Stimulated activated CD8-positive, alpha-beta memory T cell treated with anti-CD3 and anti-CD28 coated beads, Interleukin-4, amount 100 ng/mL, for 1 hour (primary cell): ENCODE measurements at regions not wholly inside any gene's neighbourhood (a gene's known extent, or its start where the extent isn't known, plus 50 kb on each side); places are given as distances from the start of the nearest gene placed in this dataset.

Experiments
- DNase-seq, 2 donors: peaks; one replicate each; pipeline ENCODE4 v3.0.0-alpha.2; 2020; ENCODE audit warnings: low read depth in 2 of 2, low spot score in 1 of 2

DNA sequence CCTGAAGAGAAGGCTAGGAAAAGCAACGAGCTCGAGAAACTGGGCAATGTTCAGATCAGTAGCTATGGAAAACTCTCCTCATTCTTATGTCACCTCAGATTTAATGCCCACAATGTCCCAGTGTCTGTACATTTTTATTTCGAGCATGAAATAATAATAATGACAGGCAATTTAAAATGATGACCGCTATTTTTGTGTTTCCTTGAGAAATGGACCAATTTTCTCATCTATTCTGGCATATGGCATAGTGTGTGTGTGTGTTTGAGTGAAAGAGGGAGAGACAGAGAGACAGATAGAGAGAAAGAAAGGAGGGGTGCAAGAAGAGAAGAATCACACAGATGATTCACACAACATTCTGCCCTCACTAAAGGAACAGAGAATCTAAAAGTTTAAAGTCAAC lies 119.1 kb upstream of the C1orf21 start:
- DNase-seq = no peak

DNA sequence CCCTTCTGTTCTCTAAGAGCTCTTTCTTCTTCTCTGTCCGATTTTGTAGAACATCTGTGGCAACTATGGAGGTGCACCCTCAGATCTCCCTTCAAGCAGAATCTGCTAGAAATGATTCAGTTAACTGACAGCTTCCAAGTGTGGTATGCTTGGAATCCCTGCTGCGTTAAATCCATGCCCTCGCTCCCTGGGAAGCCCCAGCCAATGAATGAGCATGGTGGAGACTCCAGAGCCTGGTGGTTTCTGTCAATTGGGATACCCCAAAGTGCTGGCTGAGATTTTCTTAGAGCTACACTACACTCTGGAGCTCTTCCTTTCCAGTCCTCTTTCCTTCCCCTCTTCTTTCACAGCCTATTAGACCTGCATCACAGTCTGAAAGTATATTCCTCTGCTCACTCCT lies 116.3 kb upstream of the C1orf21 start:
- DNase-seq = no peak

GRCh38 chr1:184272175-184272866 lies 114.5 kb upstream of the C1orf21 start:
- no peak for DNase-seq

DNA sequence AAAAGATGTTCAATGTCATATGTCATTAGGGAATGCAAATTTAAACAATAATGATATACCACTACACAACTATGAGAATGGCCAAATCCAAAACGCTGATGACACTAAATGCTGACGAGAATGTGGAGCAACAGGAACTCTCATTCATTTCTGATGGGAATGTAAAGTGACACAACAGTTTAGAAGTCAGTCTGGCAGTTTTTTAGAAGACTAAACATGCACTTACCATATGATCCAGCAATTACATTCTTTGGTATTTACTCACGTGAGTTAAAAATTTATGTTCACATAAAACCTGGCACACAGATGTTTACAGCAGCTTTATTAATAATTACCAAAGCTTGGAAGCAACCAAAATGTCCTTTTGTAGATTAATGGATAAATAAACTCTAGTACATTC lies 110.4 kb upstream of the C1orf21 start:
- no peak for DNase-seq

DNA sequence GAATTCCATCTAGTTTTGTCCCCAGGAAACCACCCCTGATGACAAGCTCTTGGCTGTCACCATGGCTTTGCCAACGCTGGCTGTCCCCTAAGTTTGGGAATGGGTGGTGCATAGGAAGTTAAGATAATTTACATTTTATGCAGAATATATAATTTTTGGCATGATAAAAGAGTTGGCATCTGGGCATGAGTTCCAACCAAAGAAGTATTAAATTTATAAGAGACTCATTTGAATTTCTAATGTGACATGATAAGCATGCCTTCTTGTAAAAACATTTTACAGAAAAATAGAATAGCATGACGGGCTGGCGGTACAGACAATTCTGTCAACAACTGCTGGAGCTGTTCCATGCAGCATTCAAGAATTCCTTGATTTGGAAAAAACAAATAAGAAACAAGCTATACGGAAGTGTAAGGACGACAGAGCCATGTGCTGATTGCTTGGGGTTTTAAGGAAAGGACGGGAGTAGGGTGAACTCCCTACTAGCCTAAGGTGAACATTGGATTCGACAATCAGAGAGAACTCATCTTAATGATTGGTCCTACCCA lies 106.8 kb upstream of the C1orf21 start:
- no peak for DNase-seq

DNA sequence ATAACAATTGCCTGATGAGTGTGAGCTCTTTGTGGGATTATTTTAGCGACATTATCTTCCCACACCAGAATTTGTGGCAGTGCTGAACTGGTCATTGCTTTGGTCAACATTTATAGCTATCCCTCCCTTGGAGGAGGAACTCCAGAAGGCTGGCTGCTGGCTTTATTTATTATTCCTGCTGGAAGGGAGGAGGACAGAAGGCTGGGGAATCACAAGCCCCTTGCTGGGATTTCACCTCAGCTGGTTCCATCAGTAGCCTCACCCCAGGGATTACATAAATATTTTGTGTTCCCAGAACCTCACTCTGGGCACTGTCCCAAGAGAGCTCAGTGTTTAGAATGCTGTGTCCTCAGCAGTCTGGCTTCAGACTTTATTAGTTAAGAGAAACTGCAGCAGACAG lies 102.8 kb upstream of the C1orf21 start:
- DNase-seq = no peak

DNA sequence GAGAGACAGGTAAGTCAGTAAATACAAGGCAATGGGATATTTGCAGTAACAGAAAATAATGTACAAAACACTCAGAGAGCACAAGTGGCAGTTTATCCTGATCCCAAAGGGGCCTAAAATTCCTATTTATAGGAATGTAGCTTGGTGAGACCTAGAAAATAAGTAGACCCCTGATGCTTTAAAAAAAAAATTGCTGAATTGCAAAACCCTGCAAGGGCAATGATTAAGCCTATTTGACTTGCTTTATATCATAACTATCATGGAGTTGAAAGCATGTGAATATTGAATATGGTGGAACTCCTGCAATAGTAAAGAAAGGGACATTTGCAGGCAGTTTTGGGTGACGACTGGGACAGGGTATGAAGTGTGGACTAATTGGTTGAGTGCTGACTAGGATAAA lies 101.9 kb upstream of the C1orf21 start:
- DNase-seq = no peak

- no peak for DNase-seq
Measured at GRCh38 chr1:184285401-184286087, 101.3 kb upstream of the C1orf21 start.

- no peak for DNase-seq
Measured at GRCh38 chr1:184287001-184287400, 99.8 kb upstream of the C1orf21 start.

GRCh38 chr1:184289825-184290550 lies 96.8 kb upstream of the C1orf21 start:
- no peak for DNase-seq

GRCh38 chr1:184291701-184292100 lies 95.1 kb upstream of the C1orf21 start:
- no peak for DNase-seq

- DNase-seq = no peak
Measured at GRCh38 chr1:184292101-184292500, 94.7 kb upstream of the C1orf21 start.

DNA sequence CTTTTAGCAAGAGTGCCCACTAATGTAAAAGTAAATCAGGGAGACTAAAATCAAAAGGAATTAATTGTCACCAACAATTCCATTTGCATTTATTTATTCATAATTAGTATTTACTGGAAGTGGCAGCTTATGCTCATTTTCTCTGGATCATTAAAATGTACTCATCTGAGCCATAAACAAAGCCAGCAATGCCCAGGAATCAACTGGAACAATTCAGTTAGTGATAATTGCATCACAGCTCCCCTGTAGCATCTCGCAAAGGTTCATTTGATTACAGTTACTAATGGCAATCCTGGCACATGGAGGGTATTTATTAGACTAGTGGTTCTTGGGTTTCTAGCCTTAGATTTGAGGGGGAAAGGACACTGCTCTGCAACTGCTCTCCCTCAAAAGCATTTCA lies 92.7 kb upstream of the C1orf21 start:
- no peak for DNase-seq

DNA sequence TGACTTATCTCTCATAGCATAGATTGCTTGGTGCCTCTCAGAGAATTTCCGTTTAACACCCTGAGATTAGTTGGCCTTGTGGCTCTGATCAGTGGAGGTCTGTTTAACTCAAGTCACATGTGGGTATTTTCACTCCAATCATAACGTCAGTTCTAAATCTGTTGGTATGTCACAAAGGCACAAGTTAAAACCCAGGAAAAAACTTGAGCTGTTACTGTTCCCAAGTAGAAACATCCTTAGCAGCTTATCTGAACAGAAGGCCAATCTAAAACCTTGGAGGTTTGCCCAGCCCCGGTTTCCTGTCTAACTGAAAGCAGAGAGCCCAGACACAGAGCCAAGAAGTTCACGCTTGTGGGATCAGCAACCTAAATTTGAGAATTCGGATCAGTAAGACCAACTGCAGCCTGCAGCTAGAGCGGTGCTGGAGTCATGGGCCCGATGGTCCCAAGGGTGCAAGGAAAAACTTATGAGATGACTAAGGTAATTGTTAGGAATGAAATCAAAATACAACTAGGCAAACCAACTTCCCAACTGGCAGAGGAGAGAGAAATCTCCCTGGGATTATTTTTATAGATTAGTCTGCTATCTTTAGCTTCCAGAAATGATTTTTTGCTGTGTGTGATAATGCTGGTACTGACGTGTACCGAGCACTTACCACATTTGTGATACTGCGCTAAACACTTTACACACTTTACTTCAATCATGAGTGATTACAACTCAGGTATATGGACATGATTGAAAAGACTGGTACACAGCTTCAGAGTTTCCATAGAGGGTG lies 90.2 kb upstream of the C1orf21 start:
- no peak for DNase-seq

GRCh38 chr1:184297244-184297750 lies 89.5 kb upstream of the C1orf21 start:
- no peak for DNase-seq

DNA sequence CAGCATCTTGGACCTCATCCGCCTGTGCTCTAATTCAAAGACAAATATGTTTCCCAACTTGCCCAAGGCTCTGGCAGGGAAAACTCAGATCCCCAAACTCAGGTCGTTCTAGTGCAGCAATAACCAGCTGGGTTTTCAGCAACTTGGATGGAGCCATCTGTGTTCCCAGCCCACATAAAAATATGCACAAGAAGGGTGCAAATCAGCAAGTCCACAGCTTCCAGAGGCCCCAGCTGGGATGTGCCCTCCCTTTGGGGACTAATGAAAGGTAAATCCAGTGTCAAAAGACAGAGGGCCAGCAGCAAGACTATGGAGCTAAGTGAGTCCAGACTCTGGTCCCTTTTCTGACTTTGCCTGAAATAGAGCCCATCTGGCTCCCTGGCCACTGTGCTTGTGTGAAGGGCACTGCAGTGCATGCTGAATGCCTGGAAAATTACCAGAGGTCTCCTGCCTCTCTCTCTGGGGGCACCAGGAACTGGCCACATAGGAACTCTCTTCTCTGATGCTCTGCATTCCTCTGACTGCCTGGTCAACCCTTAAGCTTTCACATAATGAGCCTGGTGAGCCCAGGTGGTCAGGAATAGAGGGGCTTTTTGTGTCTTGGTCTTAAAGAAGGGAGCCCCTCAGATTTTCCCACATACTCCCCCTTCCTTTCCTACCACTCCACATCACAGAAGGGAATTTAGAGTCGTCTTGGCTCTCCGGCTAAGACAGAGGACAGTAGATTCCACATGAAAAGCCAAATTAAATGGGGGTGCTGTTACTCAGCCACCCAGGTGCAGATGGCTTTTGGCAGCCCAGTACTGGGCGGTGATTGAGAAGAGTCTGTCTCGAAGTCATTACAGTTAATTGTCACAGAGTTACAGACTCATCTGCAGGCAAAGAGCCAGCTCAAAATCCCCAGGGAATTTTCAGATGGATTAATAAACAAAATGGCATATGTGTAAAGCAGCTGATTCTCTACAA lies 88.1 kb upstream of the C1orf21 start:
- no peak for DNase-seq

GRCh38 chr1:184299406-184299790 lies 87.4 kb upstream of the C1orf21 start:
- no peak for DNase-seq

DNA sequence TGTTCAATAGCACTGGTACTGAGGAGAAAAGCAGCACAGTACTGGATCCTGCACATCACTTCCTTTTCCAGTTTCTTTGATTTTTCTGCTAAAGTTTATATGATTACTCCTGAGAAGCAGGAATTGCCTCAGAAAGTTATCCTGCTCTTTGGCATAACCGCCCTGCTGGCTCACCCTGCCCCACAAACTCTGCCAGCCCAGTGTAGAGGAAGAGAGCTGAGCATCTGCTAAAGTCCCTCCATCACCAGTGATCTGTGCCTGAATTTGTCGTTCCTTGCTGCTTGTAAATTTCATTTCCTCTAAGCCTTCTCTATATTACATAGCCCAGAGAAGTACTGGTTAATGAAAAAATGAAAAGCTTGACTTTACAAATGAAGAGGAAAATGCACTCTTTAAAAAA lies 87.0 kb upstream of the C1orf21 start:
- DNase-seq = no peak

DNA sequence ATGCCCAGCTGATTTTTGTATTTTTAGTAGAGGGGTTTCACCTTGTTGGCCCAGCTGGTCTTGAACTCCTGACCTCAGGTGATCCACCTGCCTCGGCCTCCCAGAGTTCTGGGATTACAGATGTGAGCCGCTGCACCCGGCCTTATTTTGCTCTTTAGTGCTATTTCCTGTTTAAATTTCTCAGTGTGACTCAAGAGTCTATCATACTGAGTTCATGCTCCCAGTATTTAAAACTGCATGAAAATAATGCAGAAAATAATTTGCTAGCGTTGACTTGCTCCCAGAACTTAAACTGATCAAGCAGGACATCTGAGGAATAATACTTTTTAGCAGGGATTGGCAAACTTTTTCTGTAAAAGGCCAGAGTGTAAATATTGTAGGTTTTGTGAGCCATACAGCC lies 86.4 kb upstream of the C1orf21 start:
- no peak for DNase-seq

DNA sequence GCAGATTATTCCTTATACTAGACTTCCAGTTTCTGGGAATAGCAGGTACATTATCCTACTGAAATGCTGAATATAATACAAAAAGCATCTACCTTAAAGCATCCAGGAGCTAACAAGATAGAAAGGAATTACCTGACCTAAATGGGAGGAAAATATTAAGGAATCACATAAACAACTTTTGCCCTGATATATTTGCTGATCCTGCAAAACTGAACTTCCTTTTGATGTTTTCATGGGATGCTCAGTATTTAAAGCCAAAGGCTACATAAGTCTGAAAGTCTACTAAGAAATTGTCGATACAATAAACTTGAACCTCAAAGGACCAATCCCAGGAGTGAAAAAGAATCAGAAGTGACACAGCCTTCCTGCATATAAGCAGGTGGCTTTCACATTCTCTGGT lies 85.6 kb upstream of the C1orf21 start:
- DNase-seq = no peak
